Psoas muscle (tissue), 7 donors: ENCODE measurements at regions not wholly inside any gene's neighbourhood (a gene's known extent, or its start where the extent isn't known, plus 50 kb on each side); places are given as distances from the start of the nearest gene placed in this dataset.

Experiments used
- ATAC-seq, 4 donors: fragments of 200-7000 bp; cut with Tn5 transposase; one replicate each; pipeline ENCODE4 v1.9.1; 2020; ENCODE audit warnings: moderate library complexity in 3 of 4, mild to moderate bottlenecking in 2 of 4
- DNase-seq, 2 donors: peaks; one replicate each; pipeline ENCODE4 v3.0.0-alpha.2; 2020
- H3K27ac ChIP-seq: fragments of 200-600 bp; one replicate; pipeline ENCODE4 v1.8.0; 2022
- H3K27me3 ChIP-seq, 3 donors: fragments of 200-600 bp in 1 of 3; one replicate each; pipeline versions ENCODE4 v1.6.1 to v1.8.0; 2013 to 2022; ENCODE audit warnings: low read length in 2 of 3, mild to moderate bottlenecking in 2 of 3, moderate library complexity in 1 of 3; ENCODE audit not compliant: insufficient read depth in 3 of 3
- H3K36me3 ChIP-seq, 2 donors: fragments of 200-600 bp in 1 of 2; one replicate each; pipeline versions ENCODE4 v1.6.1 to v1.8.0; 2013 to 2022; ENCODE audit warnings: low read depth in 1 of 2, mild to moderate bottlenecking in 1 of 2, moderate library complexity in 1 of 2; ENCODE audit not compliant: insufficient read depth in 1 of 2
- H3K4me1 ChIP-seq: fragments of 200-600 bp; one replicate; pipeline ENCODE4 v1.8.0; 2022
- H3K4me3 ChIP-seq: fragments of 200-600 bp; one replicate; pipeline ENCODE4 v1.8.0; 2022; ENCODE audit warnings: mild to moderate bottlenecking
- H3K9me3 ChIP-seq: fragments of 200-600 bp; one replicate; pipeline ENCODE4 v1.8.0; 2022
- CTCF ChIP-seq: fragments of 200-600 bp; IDR thresholded peaks from one replicate; pipeline ENCODE4 v1.8.0; 2022; ENCODE audit warnings: antibody characterized with exemption
- WGBS, 3 donors: extraction: QIAGEN DNeasy Blood & Tissue Kit; methylation state at CpG; one replicate each; pipeline versions ENCODE4 v1.1.6 to v1.1.7; 2013; 5-methylcytosine and 5-hydroxymethylcytosine counted together
- intact Hi-C, 2 donors: fragments of 100-400 bp; cut with DNase I; formaldehyde crosslinking; loops; one replicate each; pipeline versions ENCODE4 v1.11.0 to v1.14.2; 2022
- donor health status: healthy with polysubstance abuse.
- donor health status: DM: no; HTN: no; CAD: no; lungs with moderate emphysema.
- donor health status: Bipolar disorder and iron deficiency.
- donor health status: healthy.
- donor health status: DM: yes; HTN: yes; CAD: no.
- donor health status: DM: no; HTN: no; CAD: no.
- donor health status: DM: yes; HTN: yes; CAD: no.

DNA sequence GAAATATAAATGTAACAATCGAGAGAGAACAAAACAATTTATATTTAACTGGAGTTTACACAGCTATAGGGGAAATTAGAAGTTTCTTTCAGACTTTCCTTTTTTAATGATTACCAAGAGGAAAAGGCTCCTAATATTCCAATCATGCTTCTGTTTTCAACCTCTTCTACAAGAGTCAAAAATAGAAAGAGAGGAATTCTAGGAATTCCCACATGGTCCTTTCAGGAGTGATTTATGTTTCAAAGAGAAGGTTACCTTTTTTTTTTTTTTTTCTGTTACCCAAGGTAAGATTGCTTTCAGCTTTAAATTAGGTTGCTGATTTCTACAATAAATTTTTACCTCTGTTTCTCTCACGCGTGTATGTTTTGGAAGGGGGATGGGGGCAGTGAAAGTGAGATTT lies 355.3 kb upstream of the DCBLD2 start:
- Histone ChIP-seq H3K27ac (no peak overlapping the region), H3K9me3 (no peaks in the 10 kb centered on the region), H3K27me3 (no peaks in the 10 kb centered on the region), H3K4me1 (no peaks in the 10 kb centered on the region), H3K4me3 (no peak overlapping the region), H3K36me3 (no peaks in the 10 kb centered on the region)
- ATAC-seq (no peak), DNase-seq (no peak)
- WGBS, 3 donors, result 78 to 82% (median 79%) methylated on average over 3 of the region's 3 CpGs
- TF ChIP-seq CTCF, result no peak
- intact Hi-C loops, result no loop called here

DNA sequence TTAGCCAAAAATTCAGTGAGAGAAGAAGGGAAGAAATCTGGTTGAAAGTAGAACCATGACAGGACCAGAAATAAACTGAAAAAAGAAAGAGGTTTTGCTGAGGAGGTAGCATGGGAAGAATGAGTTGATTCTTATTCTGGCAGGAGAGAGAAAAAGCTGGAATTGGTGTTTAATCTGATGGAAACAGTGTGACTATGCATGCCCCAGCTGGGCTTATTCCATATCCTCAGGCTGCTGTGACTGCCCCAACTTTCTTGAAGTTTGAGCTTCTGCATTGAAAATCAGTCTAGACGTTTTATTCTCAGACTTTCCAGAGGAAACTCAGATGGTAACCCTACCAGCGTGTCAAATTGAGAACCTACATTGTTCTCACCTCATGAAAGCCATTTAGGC lies 352.5 kb upstream of the DCBLD2 start:
- H3K27me3 ChIP-seq, result no peaks in the 10 kb centered on the region
- WGBS, 3 donors, result 23 to 30% (median 29%) methylated on average over 2 of the region's 2 CpGs
- no peak for DNase-seq
- H3K36me3 ChIP-seq, result no peaks in the 10 kb centered on the region
- no peak overlapping the region for H3K27ac ChIP-seq
- H3K9me3 ChIP-seq, result no peaks in the 10 kb centered on the region
- H3K4me1 ChIP-seq, result no peaks in the 10 kb centered on the region
- no peak for TF ChIP-seq CTCF
- no peak for ATAC-seq
- no peak overlapping the region for H3K4me3 ChIP-seq
- intact Hi-C loops, result no loop called here

GRCh38 chr3:99250821-99251355 lies 349.4 kb upstream of the DCBLD2 start:
- H3K9me3 ChIP-seq, result no peaks in the 10 kb centered on the region
- H3K4me3 ChIP-seq, result no peak overlapping the region
- intact Hi-C loops, result no loop called here
- H3K27ac ChIP-seq, result no peak overlapping the region
- 81 to 89% (median 86%) methylated on average over 1 of the region's 1 CpG for WGBS, 3 donors
- no peak for TF ChIP-seq CTCF
- DNase-seq (no peak), ATAC-seq (no peak)
- no peaks in the 10 kb centered on the region for H3K27me3 ChIP-seq
- no peaks in the 10 kb centered on the region for H3K4me1 ChIP-seq
- no peaks in the 10 kb centered on the region for H3K36me3 ChIP-seq

GRCh38 chr3:99250272-99250671 lies 348.8 kb upstream of the DCBLD2 start:
- DNase-seq (no peak), ATAC-seq (no peak)
- no peaks in the 10 kb centered on the region for H3K4me1 ChIP-seq
- H3K9me3 ChIP-seq, result no peaks in the 10 kb centered on the region
- intact Hi-C loops, result no loop called here
- H3K27ac ChIP-seq, result no peak overlapping the region
- 64 to 67% (median 65%) methylated on average over 4 of the region's 4 CpGs for WGBS, 3 donors
- H3K36me3 ChIP-seq, result no peaks in the 10 kb centered on the region
- H3K27me3 ChIP-seq, result no peaks in the 10 kb centered on the region
- TF ChIP-seq CTCF, result no peak
- H3K4me3 ChIP-seq, result no peak overlapping the region

DNA sequence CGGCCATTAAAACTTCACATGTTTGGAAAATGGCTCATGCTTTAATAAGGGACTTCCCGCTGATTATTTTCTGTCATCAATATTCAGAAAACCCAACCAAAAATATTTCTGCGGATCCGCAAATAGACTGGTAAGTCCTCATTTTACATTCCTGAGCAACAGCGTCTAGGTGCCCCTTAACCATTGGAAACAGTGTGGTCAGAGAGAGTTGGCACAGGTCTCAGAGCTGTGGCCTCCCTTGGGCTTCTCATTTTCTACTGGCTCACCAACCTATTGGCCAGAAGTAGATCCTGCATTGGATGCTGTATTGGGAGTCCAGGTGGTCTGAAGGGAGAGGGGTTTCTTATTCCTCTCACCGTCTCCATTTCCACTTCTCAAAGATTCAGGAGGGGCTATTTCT lies 348.1 kb upstream of the DCBLD2 start:
- H3K4me3 ChIP-seq, result no peak overlapping the region
- no peaks in the 10 kb centered on the region for H3K36me3 ChIP-seq
- H3K9me3 ChIP-seq, result no peaks in the 10 kb centered on the region
- WGBS, 3 donors, result 85 to 89% (median 88%) methylated on average over 6 of the region's 6 CpGs
- DNase-seq (no peak), ATAC-seq (no peak)
- no peaks in the 10 kb centered on the region for H3K4me1 ChIP-seq
- TF ChIP-seq CTCF, result no peak
- intact Hi-C loops, result no loop called here
- no peak overlapping the region for H3K27ac ChIP-seq
- H3K27me3 ChIP-seq, result no peaks in the 10 kb centered on the region
